Neural progenitor cell (in vitro differentiated cells): ENCODE measurements at regions not wholly inside any gene's neighbourhood (a gene's known extent, or its start where the extent isn't known, plus 50 kb on each side); places are given as distances from the start of the nearest gene placed in this dataset.

ENCODE experiments used
- CTCF ChIP-seq: fragments of 200-600 bp; sonication (generic); IDR thresholded peaks from 2 replicates; pipeline ENCODE4 v1.5.1; 2017; ENCODE audit warnings: antibody characterized with exemption, mild to moderate bottlenecking
- EZH2 ChIP-seq: fragments of 200-600 bp; sonication (generic); IDR thresholded peaks from 2 replicates; pipeline ENCODE4 v1.6.1; 2017; ENCODE audit warnings: antibody characterized with exemption, mild to moderate bottlenecking, moderate library complexity
- EZH2phosphoT487 ChIP-seq: fragments of 200-600 bp; sonication (generic); IDR thresholded peaks from 2 replicates; pipeline ENCODE4 v1.6.1; 2017; ENCODE audit warnings: antibody characterized with exemption

GRCh38 chr6:2460216-2460745 lies 214.9 kb upstream of the GMDS start:
- TF ChIP-seq CTCF (no peak), EZH2phosphoT487 (no peak), EZH2 (no peak)
